ENCODE measurements at regions not wholly inside any gene's neighbourhood (a gene's known extent, or its start where the extent isn't known, plus 50 kb on each side); places are given as distances from the start of the nearest gene placed in this dataset.
"Not testable (repeated sequence)": the region's sequence is repeated elsewhere in the genome, so short reads cannot be mapped to it uniquely, and the experiment has no call there.

DNA sequence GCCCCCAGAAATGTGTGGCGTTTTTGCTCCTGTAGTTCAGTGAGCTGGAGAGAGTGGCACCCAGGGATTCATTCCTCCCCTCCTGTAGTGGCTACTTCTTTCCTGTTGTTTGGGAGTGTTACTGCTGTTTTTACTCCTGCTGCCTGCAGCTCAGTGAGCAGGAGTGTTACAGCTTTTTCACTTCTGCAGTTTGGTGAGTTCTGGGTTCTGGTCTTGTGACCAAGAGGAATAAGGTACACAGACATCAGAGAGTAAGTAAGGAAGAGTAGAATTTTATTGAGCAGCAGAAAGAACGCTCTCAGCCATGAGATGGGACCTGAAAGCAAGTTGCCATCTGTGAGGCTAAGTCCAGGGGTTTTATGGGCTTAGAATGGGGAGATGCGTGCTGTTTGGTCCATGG, 966.3 kb upstream of the CITED2 start:
- Mint-ChIP-seq H3K4me1 (ENCODE audit: low read depth) (peaks cover 36% of the 10 kb centered on the region), H3K9me3 (peaks cover 39% of the 10 kb centered on the region), H3K4me3 (no peak overlapping the region), H3K27ac (no peak overlapping the region), H3K27me3 (ENCODE audit: insufficient read depth) (peaks cover 1% of the 10 kb centered on the region), H3K36me3 (ENCODE audit: low read depth) (peaks cover 82% of the 10 kb centered on the region)
- no peak for DNase-seq
- TF ChIP-seq, protein P1, sequence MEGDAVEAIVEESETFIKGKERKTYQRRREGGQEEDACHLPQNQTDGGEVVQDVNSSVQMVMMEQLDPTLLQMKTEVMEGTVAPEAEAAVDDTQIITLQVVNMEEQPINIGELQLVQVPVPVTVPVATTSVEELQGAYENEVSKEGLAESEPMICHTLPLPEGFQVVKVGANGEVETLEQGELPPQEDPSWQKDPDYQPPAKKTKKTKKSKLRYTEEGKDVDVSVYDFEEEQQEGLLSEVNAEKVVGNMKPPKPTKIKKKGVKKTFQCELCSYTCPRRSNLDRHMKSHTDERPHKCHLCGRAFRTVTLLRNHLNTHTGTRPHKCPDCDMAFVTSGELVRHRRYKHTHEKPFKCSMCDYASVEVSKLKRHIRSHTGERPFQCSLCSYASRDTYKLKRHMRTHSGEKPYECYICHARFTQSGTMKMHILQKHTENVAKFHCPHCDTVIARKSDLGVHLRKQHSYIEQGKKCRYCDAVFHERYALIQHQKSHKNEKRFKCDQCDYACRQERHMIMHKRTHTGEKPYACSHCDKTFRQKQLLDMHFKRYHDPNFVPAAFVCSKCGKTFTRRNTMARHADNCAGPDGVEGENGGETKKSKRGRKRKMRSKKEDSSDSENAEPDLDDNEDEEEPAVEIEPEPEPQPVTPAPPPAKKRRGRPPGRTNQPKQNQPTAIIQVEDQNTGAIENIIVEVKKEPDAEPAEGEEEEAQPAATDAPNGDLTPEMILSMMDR (IDR thresholded peaks at IDR 0.05): no peak

DNA sequence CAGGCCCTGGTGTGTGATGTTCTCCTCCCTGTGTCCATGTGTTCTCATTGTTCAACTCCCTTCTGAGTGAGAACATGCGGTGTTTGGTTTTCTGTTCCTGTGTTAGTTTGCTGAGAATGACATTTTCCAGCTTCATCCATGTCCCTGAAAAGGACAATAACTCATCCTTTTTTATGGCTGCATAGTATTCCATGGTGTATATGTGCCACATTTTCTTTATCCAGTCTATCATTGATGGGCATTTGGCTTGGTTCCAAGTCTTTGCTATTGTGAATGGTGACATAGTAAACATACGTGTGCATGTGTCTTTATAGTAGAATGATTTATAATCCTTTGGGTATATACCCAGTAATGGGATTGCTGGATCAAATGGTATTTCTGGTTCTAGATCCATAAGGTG, 964.6 kb upstream of the CITED2 start:
- Mint-ChIP-seq H3K4me1 (ENCODE audit: low read depth) (peaks cover 19% of the 10 kb centered on the region), H3K9me3 (peaks cover 39% of the 10 kb centered on the region), H3K36me3 (ENCODE audit: low read depth) (peaks cover 75% of the 10 kb centered on the region)
- H3K27ac Mint-ChIP-seq; H3K27me3 Mint-ChIP-seq (ENCODE audit: insufficient read depth); DNase-seq; H3K4me3 Mint-ChIP-seq: not testable (repeated sequence)

DNA sequence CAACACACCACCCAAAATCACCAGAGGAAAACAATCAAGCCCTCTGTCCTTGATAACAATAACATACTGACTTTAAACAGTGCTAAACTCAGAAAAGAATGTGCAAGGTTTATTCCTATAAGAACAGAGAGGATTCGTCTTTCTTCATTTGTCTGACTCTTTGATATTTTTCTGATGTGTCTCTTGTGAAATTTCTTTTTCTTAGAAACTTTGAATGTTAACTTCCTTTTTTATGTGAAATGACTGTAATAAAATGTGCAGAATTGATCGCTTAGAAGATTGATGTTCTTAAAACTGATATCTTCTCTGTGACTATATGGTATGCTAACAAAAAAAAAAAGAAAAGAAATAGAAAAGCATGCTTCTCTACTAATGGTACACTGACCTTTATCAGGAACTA, 947.4 kb upstream of the CITED2 start:
- DNase-seq: no peak
- TF ChIP-seq, protein P1 (IDR thresholded peaks at IDR 0.05): no peak
- no peaks in the 10 kb centered on the region for H3K27me3 Mint-ChIP-seq (ENCODE audit: insufficient read depth)
- H3K27ac Mint-ChIP-seq: no peak overlapping the region
- peaks cover 15% of the 10 kb centered on the region for H3K36me3 Mint-ChIP-seq (ENCODE audit: low read depth)
- H3K9me3 Mint-ChIP-seq: peaks cover 15% of the 10 kb centered on the region
- peaks cover 31% of the 10 kb centered on the region for H3K4me1 Mint-ChIP-seq (ENCODE audit: low read depth)
- H3K4me3 Mint-ChIP-seq: no peak overlapping the region

DNA sequence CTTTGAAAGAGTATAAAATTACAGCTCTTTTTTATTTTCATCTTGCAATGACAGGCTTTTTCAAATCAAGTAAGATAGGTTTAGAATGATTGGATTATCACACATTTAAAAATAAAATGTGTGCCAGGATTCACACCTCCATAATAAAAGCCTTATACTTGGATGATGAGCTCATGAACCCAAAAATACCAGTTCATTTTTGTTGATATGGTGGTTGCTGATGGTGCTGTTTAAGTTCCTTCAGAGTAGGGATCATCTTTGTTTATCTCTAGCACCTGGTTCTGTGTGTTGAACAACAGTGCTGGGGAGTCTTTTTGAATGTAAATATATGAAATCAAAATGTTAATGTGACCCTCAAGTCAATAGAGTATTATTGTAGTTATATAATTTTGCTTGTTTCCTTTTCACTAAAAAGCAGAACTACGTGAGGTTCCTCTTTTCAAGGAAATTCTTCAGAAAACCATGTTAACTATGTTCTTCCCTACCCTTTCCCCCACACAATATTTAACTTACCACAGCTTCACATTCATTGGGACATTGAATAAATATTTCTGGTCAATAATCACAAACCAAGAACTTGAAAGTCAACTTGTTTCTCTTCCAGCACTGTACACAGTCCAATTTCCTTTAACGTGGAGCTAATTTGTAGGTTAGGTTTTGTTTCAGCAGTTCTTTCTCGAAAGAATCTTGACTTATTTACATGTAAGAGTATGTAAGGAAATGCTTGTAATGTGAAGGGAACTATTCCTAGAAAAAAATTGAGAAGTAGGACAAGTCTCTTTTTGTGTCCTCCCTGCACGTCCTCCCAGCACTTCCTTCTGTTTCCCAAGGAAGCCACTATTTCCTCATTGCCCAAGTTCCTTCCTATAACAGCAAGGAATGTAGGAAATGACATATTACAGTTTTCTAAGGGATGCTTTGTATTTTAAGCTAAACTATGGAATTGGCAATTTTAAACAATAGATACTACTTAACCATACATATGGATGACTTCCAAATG, 945.9 kb upstream of the CITED2 start:
- no peaks in the 10 kb centered on the region; the same call in 1 of the 2 replicates for H3K9me3 Mint-ChIP-seq
- no peaks in the 10 kb centered on the region for H3K27me3 Mint-ChIP-seq (ENCODE audit: insufficient read depth)
- TF ChIP-seq, protein P1 (IDR thresholded peaks at IDR 0.05): no peak
- no peaks in the 10 kb centered on the region for H3K36me3 Mint-ChIP-seq (ENCODE audit: low read depth)
- H3K4me1 Mint-ChIP-seq (ENCODE audit: low read depth): peaks cover 31% of the 10 kb centered on the region
- no peak for DNase-seq
- no peak overlapping the region for H3K27ac Mint-ChIP-seq
- no peak overlapping the region for H3K4me3 Mint-ChIP-seq

DNA sequence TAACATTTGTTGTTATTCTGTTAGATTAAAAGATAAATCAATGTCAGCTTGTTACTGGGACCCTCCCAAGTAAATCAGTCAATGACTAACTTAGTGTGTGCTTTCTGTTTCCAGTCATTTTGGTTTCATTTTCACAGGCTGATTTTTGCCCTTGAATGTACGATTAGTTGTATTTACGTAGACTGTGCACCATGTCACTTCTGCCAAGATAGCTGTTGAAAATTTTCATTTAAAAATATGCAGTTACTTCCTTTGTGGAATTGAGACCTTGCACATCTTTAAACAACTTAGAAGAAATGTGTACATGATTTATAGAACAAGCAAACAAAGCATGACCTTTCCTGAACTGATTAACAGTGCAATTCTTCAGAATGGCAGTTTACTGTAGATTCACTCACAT, 944.8 kb upstream of the CITED2 start:
- H3K27ac Mint-ChIP-seq: peak overlapping the region; percentile 18; the same call in 1 of the 2 replicates
- no peaks in the 10 kb centered on the region for H3K36me3 Mint-ChIP-seq (ENCODE audit: low read depth)
- no peaks in the 10 kb centered on the region for H3K27me3 Mint-ChIP-seq (ENCODE audit: insufficient read depth)
- H3K9me3 Mint-ChIP-seq: no peaks in the 10 kb centered on the region
- TF ChIP-seq, protein P1 (IDR thresholded peaks at IDR 0.05): no peak
- peak overlapping the region; percentile 20; the same call in 1 of the 2 replicates for H3K4me3 Mint-ChIP-seq
- peaks cover 31% of the 10 kb centered on the region for H3K4me1 Mint-ChIP-seq (ENCODE audit: low read depth)
- no peak for DNase-seq

DNA sequence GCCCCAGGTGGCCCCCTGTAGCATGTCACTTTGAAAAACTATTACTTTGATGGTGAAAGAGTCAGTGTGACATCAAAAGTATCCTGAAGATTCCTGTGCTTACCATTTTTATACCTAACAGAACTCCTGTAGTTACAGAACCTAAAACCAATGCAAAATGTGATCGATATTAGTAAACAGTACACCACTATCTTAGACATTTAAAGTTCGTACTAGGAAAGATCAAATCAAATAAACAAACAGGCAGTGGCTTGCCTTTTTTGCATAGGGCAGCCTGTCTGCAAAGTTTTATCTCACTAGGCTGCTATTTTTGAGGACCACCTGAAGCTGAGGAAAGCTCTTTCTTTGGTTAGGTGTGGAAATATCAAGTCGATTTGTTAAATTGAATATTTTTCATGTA, 944.0 kb upstream of the CITED2 start:
- Mint-ChIP-seq H3K4me3 (no peak overlapping the region), H3K27ac (no peak overlapping the region), H3K4me1 (ENCODE audit: low read depth) (peaks cover 31% of the 10 kb centered on the region), H3K36me3 (ENCODE audit: low read depth) (peaks cover 3% of the 10 kb centered on the region; the same call in 1 of the 2 replicates), H3K9me3 (peaks cover 4% of the 10 kb centered on the region), H3K27me3 (ENCODE audit: insufficient read depth) (no peaks in the 10 kb centered on the region)
- TF ChIP-seq, protein P1 (IDR thresholded peaks at IDR 0.05): no peak
- DNase-seq: no peak

All from HFFc6 (cell line).